HG02884 (cell line): ENCODE measurements at regions not wholly inside any gene's neighbourhood (a gene's known extent, or its start where the extent isn't known, plus 50 kb on each side); places are given as distances from the start of the nearest gene placed in this dataset.

Experiments
- ATAC-seq: cut with Tn5 transposase; IDR thresholded peaks from one replicate; pipeline ENCODE4 v1.9.1; 2021; ENCODE audit warnings: mild to moderate bottlenecking, moderate library complexity; ENCODE audit not compliant: unreplicated experiment

DNA sequence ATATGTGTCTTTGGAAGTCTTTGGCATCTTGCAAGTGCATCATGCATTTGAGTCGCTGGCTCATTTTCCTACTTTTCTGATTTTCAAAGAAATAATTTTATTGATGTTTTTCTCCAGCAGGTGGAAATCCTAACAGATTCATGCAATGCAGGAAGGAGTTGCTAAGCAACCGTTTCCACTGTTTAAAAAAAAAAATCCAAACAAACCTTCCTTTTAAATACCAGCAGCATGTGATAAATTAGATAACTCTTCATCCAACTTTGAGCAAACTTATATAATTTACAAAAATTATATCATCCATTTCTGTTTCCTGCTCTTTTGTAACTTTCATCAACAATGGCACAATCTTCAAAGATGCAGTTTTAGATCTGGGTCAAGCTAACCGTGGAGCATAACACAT, 364.1 kb downstream of the MFSD1 start:
- no peak for ATAC-seq

- ATAC-seq: no peak
Observed at GRCh38 chr3:159166899-159167586, 365.2 kb downstream of the MFSD1 start.

- ATAC-seq: no peak
Observed at GRCh38 chr3:159168788-159169187, 366.9 kb downstream of the MFSD1 start.

DNA sequence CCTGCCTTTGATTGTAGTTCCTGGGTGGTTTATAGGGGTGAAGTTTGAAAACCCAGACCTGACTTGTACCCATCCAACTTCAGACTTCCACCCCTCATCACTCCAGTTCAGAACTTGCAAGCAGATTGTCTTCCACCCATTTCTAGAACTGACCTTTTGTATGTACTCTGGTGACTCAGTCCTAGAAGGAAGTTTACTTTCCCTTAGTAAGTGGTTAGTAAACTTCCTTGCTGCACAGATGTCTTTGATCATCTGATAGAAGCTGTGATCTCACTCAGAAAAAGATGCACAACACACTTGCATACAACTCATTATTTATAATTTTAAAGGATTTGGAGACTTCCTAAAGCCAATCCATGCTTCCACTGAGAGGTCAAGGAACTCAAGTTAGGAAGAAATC, 368.0 kb downstream of the MFSD1 start:
- ATAC-seq: peak; percentile 55

DNA sequence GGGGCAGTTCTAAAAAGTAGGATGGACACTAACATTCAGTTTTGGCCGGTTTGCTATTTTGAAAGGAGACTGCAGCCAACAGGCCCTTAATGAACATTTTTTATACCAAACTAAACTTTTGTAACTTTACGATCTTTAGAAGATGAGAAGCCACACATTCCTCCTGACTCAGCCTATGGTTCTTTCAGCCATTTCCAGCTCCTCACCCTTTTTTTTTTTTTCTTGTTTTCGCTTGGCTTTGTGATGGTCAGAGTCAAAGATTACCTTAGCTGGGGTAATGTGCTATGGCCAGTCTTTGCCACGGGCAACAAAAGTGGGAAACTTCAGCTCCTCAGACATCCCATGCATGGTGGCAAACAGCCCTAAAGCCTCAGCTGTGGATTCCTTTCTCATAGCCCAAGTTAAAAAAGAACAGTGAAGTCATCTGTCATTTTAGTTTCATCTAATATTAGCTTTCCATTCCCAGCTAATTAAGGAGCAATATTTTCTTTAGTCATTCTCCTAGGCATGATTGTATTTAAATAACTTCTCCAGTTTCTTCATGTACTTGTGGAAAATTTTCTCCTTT, 368.7 kb downstream of the MFSD1 start:
- ATAC-seq: no peak

DNA sequence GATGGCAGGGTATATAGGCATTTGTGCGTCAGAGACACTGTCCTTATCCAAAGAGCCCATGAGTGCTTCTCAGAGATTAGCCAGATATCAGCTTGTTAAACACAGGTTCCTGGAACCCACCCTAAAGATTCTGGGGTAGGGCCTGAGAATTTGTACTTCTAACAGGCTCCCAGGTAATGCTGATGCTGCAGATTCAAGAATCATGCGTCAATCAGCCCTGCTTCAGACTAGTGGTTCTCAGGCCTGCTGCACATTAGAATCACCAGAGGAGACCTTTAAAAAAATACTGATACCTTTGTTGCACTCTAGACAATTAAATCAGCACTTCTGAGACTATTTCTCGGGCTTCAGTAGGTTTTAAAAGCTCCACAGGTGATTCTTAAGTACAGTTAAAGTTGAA, 369.5 kb downstream of the MFSD1 start:
- no peak for ATAC-seq

DNA sequence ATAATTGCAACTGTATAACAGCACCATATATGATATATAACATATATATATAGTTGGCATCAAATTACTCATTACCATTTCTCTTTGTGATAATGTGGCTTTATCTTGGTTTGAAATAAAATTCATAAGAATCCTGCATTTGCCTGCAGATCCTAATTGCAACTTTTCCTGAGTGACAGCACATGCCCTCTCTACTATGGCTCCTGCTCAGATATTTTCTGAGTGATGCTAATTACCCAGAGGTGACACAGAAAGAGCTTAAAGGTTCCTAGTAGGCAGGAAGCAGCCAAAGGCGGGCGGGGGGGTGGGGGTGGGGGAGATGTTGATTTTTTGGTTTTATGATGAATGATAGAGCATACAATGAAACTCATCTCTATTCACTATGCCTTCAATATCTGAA, 370.6 kb downstream of the MFSD1 start:
- no peak for ATAC-seq

GRCh38 chr3:159174715-159175692, 373.1 kb downstream of the MFSD1 start:
- ATAC-seq: no peak

- ATAC-seq: no peak
Observed at GRCh38 chr3:159178209-159178897, 376.5 kb downstream of the MFSD1 start.

GRCh38 chr3:159182961-159183360, 381.1 kb downstream of the MFSD1 start:
- no peak for ATAC-seq

DNA sequence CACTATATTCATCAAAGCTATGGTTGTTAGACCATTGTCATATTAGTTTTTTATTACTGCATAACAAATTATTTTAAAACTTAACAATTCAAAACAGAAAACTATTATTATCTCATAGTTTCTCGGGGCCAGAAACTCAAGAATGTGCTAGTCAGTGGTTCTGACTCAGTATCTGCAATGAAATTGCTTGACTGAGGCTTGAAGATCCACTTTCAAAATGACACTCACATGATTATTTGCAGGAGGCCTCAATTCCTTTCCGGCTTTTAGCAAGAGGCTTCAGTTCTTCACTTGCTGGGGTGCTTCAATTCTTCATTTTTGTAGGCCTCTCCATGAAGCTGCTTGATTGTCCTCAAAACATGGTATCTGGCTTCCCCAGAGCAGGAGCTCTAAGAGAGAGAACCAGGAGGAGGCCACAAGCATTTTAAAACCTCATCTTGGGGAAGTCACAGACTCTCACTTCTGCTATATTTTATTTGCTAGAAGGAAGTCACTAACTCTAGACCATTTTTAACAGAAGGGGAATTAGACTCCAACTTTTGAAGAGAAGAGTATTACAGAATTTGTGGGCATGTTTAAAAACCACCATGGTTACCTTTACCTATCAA, 383.7 kb downstream of the MFSD1 start:
- ATAC-seq: peak; percentile 68

GRCh38 chr3:159186581-159186980, 384.7 kb downstream of the MFSD1 start:
- peak; percentile 43 for ATAC-seq

GRCh38 chr3:159187232-159187631, 385.4 kb downstream of the MFSD1 start:
- ATAC-seq: no peak

DNA sequence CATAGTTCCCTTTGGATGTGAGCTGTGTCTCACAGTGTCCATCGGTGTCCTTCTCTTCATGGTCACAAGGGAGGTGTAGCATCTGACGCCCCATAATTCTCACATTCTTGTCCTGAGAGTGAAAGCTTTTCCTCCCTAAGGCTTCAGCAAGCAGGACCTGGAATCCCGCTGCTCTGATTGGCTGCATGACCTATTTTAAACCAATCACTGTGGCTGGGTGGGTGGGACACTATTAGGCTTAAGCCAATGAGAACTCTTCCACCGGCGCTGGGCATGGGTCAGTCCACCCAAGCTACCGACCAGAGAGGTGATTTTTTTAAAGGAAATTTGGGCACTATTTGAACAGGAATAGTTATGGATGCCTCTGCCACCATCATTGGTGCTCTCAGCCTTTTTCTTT, 385.9 kb downstream of the MFSD1 start:
- ATAC-seq: no peak

- no peak for ATAC-seq
Observed at GRCh38 chr3:159189994-159190669, 388.3 kb downstream of the MFSD1 start.

DNA sequence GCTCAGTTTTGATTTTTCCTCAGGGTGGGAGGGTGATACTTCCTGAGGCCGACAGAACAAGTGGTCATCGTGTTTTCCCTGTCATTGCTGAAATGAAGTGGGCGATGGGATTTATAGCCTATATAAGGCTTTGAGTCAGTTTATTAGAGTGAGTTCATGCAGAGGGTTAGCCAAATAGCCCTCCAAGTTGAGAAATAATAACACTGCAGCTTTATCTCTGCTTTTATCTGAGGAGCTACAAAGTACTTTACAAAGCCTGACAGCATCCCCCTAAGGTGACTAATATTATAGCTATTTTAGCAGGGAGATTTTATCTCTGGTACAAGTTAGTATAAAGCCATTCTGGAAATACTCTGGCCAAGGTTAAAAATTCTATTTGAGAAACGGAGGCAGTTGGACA, 389.6 kb downstream of the MFSD1 start:
- no peak for ATAC-seq

DNA sequence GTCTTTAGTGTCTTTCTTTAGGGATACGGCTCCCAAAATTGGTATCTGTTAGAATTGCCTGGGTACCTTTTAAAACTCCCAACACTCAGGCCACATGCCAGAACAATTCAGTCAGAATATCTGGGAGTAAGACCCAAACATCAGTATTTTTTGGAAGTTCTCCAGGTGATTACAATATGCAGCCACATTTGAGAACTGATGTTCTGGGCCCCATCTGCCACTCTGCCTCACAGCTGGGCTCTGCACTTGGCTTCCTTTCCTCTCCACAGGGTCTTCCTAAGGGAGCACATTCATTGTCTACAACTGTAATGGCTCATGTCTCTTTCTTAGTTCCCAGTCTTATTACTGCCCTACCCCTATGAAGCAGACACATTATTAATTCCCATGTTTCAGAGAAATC, 394.5 kb downstream of the MFSD1 start:
- no peak for ATAC-seq

DNA sequence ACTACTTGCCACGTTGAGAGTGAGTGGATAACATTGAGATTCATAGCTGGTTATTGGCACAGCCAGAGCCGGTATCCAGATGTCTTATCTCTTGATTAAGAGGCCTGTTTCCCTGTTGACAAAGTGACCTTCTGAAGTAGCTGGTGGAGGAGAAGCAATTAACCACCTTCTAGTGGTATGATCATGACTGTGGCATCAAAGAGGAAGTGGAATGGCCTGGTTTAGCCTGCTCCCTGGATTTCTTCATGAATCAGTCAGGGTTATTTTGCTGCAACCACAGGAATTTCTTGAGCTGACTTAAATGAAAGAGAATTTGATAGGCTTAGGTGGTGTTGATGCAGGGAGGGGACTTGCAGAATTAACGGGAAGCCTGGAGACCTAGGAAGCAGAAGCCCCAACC, 398.3 kb downstream of the MFSD1 start:
- ATAC-seq: no peak

GRCh38 chr3:159208050-159208449, 406.2 kb downstream of the MFSD1 start:
- ATAC-seq: no peak

- no peak for ATAC-seq
Observed at GRCh38 chr3:159209459-159209858, 407.6 kb downstream of the MFSD1 start.
